OCI-LY3 (cell line): ENCODE measurements at regions not wholly inside any gene's neighbourhood (a gene's known extent, or its start where the extent isn't known, plus 50 kb on each side); places are given as distances from the start of the nearest gene placed in this dataset.

Experiments
- CTCF ChIP-seq: fragments of 200-600, 300-600 bp; sonication (generic); IDR thresholded peaks from 2 replicates; pipeline ENCODE4 v1.5.1; 2014; ENCODE audit warnings: antibody characterized with exemption, low read length, low read depth
- EZH2phosphoT487 ChIP-seq: fragments of 200-600 bp; shearing (Covaris generic); IDR thresholded peaks from 2 replicates; pipeline ENCODE4 v1.6.1; 2018; ENCODE audit warnings: antibody characterized with exemption, mixed run types, low read depth

- TF ChIP-seq CTCF (no peak), EZH2phosphoT487 (no peak)
Measured at GRCh38 chr14:26932606-26933005, 334.8 kb upstream of the NOVA1 start.
